ENCODE measurements at regions not wholly inside any gene's neighbourhood (a gene's known extent, or its start where the extent isn't known, plus 50 kb on each side); places are given as distances from the start of the nearest gene placed in this dataset.

- Histone ChIP-seq H3K4me1 (no peaks in the 10 kb centered on the region), H3K27ac (no peak overlapping the region), H3K27me3 (no peaks in the 10 kb centered on the region), H3K4me3 (replicated peaks in 1 of 3) (no peak overlapping the region), H3K36me3 (no peaks in the 10 kb centered on the region), H3K9me3 (no peaks in the 10 kb centered on the region)
- no peak for DNase-seq
- WGBS, 2 donors: 64 to 77% methylated on average over 3 of the region's 3 CpGs
- intact Hi-C loops (cut with DNase I): no loop called here
- TF ChIP-seq POLR2A (IDR thresholded peaks at IDR 0.05) (no peak), CTCF (IDR thresholded peaks at IDR 0.05) (no peak)
These were observed 531.7 kb upstream of the ARGLU1 start for GRCh38 chr13:107099661-107100060.

GRCh38 chr13:107097916-107098315 is 530.0 kb upstream of the ARGLU1 start:
- no peak overlapping the region for H3K4me3 ChIP-seq (replicated peaks in 1 of 3)
- H3K9me3 ChIP-seq: no peaks in the 10 kb centered on the region
- no peak overlapping the region for H3K27ac ChIP-seq
- 55 to 64% methylated on average over 7 of the region's 7 CpGs for WGBS, 2 donors
- H3K4me1 ChIP-seq: no peaks in the 10 kb centered on the region
- H3K36me3 ChIP-seq: no peaks in the 10 kb centered on the region
- intact Hi-C loops (cut with DNase I): no loop called here
- TF ChIP-seq POLR2A (IDR thresholded peaks at IDR 0.05): no peak
- TF ChIP-seq CTCF (IDR thresholded peaks at IDR 0.05): no peak
- H3K27me3 ChIP-seq: no peaks in the 10 kb centered on the region
- DNase-seq: no peak

- Histone ChIP-seq H3K4me1 (no peaks in the 10 kb centered on the region), H3K27ac (no peak overlapping the region), H3K36me3 (no peaks in the 10 kb centered on the region), H3K9me3 (no peaks in the 10 kb centered on the region), H3K27me3 (no peaks in the 10 kb centered on the region), H3K4me3 (replicated peaks in 1 of 3) (no peak overlapping the region)
- intact Hi-C loops (cut with DNase I): no loop called here
- 61% methylated on average over 2 of the region's 2 CpGs for WGBS, 2 donors
- TF ChIP-seq POLR2A (IDR thresholded peaks at IDR 0.05) (no peak), CTCF (IDR thresholded peaks at IDR 0.05) (no peak)
- no peak for DNase-seq
These were observed 527.9 kb upstream of the ARGLU1 start for GRCh38 chr13:107095876-107096275.

GRCh38 chr13:107091861-107092260 is 523.9 kb upstream of the ARGLU1 start:
- TF ChIP-seq POLR2A (IDR thresholded peaks at IDR 0.05) (no peak), CTCF (IDR thresholded peaks at IDR 0.05) (no peak)
- Histone ChIP-seq H3K36me3 (no peaks in the 10 kb centered on the region), H3K4me3 (replicated peaks in 1 of 3) (no peak overlapping the region), H3K27me3 (no peaks in the 10 kb centered on the region), H3K4me1 (no peaks in the 10 kb centered on the region), H3K27ac (no peak overlapping the region), H3K9me3 (no peaks in the 10 kb centered on the region)
- intact Hi-C loops (cut with DNase I): no loop called here
- no peak for DNase-seq
- 83 to 87% methylated on average over 1 of the region's 1 CpG for WGBS, 2 donors

GRCh38 chr13:107091428-107091827 is 523.5 kb upstream of the ARGLU1 start:
- no peaks in the 10 kb centered on the region for H3K9me3 ChIP-seq
- no peak overlapping the region for H3K27ac ChIP-seq
- H3K27me3 ChIP-seq: no peaks in the 10 kb centered on the region
- DNase-seq: no peak
- no peaks in the 10 kb centered on the region for H3K36me3 ChIP-seq
- TF ChIP-seq POLR2A (IDR thresholded peaks at IDR 0.05) (no peak), CTCF (IDR thresholded peaks at IDR 0.05) (no peak)
- no peak overlapping the region for H3K4me3 ChIP-seq (replicated peaks in 1 of 3)
- 81 to 90% methylated on average over 2 of the region's 2 CpGs for WGBS, 2 donors
- intact Hi-C loops (cut with DNase I): no loop called here
- no peaks in the 10 kb centered on the region for H3K4me1 ChIP-seq

Data from thyroid gland (tissue), 4 donors.